ENCODE measurements at regions not wholly inside any gene's neighbourhood (a gene's known extent, or its start where the extent isn't known, plus 50 kb on each side); places are given as distances from the start of the nearest gene placed in this dataset.
"Not testable (repeated sequence)": the region's sequence is repeated elsewhere in the genome, so short reads cannot be mapped to it uniquely, and the experiment has no call there.

DNA sequence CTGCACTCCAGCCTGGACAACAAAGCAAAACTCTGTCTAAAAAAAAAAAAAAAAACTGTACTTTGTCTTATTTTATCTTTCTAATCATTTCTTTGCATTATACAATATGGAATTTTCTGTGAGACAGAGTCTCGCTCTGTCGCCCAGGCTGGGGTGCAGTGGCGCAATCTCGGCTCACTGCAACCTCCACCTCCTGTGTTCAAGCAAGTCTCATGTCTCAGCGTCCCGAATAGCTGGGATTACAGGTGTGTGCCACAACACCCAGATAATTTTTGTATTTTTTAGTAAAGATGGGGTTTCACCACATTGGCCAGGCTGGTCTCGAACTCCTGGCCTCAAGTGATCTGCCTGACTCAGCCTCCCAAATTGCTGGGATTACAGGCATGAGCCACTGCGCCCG lies 90.0 kb downstream of the MRPL14 start:
- DNase-seq (ENCODE audit: low read depth): not testable (repeated sequence)

- DNase-seq (ENCODE audit: low read depth): no peak
Observed at GRCh38 chr6:44036699-44037101, 90.6 kb downstream of the MRPL14 start.

DNA sequence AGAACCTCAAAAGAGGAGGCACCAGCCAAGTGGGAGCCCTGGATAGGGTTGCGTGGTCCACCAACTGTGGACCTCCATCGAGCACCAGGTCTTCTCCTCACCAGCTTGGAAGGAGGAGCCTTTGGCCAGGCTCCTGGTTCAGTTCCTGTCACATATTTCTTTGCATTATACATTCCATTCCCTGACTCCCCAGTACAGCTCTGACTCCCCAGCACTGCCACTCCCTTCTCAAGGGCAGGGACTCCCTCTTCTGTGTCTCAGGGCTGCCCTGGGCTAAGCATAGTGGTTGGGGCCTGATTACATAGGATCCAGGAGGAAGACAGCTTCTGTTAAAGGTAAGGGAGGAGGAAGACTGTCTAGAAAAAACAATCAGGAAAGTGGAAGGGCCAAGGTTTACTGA lies 91.1 kb downstream of the MRPL14 start:
- peak; percentile 59 for DNase-seq (ENCODE audit: low read depth)

DNA sequence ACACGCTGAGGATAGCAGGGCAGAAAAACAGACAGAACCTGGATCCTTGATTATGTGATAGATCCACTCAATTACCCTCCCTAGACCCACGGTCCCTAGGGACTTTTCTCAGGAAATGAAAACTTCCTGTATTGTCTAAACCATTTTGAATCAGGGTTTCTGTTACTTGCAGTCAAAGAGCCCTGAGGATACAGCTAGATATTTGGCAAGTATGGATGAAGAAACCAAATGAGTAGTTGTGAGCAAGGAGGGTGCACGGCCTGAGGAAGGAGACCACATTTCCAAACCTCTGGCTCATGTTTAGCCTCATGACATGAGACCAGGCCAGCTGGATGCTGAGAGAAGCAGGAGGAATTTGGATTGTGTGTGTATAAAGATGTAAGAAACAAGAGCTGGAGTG lies 91.6 kb downstream of the MRPL14 start:
- DNase-seq (ENCODE audit: low read depth): peak; percentile 57

GRCh38 chr6:44034931-44035345 lies 92.3 kb downstream of the MRPL14 start:
- DNase-seq (ENCODE audit: low read depth): peak; percentile 89

DNA sequence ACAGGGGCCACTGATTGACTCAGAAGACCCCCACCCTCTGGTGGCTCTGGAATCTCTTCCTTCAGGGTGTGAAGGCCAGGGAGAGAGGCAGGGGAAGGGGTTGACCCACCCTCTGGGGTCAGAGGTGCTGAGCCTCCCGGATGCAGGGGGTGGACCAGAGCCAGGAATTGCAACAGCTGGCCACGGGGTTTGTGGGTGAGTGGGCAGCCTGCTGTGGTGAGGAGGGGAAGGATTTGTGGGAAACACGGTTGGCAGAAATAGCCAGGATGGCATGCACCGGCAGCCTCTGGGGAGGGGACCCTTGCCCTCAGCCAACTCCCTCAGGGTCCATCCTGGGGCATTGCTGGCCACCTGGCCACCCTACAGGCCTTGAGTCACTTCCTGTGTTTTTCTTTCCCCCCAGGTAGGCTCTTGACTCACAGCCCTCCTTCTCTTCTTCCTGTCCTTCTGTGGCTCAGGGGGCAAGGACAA lies 92.8 kb downstream of the MRPL14 start:
- peak; percentile 92 for DNase-seq (ENCODE audit: low read depth)

DNA sequence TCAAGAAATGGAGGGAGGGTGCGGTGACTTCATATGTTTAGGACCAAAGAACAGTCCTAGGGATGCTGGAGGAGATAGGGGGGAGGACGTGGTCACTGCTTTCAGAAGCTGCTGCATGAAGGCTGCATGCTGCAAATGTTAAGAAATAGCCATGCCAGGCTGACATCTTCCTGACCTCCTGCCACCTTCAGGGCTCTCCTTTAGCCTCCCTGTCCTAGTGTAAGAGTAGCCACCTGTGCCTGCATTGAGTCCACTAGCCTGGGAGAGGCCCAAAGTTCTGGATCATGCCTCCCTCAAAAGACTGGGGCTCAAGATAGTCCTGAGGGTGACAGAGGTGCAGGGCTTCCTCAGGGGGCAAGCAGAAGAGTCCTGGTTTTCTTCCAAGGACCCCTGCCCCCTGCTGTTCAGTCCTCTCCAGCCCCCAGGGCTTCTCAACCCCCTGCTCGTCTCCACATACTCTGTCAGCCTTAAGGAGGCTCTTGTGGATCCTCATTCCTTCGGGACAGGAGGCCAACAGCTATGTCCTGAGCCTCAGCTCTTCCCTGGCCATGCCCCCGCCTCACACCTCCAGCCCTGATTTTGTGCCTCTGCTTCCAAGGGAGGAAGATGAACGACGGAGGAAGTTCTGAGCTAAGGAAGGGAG lies 96.3 kb downstream of the MRPL14 start:
- no peak for DNase-seq (ENCODE audit: low read depth)

- peak; percentile 42 for DNase-seq (ENCODE audit: low read depth)
Observed at GRCh38 chr6:44029444-44030185, 97.6 kb downstream of the MRPL14 start.

DNA sequence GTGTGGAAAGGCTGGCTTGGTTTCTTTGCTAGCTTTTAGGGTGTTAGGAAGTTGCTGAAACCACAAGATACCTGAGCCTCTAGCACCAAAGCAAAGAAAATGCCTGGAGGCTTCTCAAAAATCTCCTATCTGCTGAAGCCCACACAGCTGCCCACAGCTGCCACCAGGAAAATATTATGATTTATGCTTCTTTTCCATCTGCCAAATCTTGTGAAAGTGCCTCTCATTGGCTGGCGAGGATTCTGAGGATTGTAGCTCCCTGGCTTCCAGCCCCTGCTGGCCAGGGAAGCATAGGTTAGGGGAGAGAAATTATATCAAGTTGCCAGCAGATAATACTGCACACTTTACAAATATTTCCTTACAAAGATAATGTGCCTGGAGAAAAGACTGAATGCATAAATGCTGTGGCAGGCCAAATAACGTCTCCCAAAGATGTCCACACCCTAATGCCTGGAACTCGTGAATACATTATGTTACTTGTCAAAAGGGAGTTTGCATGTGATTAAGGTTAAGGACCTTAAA lies 98.4 kb downstream of the MRPL14 start:
- peak; percentile 77 for DNase-seq (ENCODE audit: low read depth)

- peak; percentile 71 for DNase-seq (ENCODE audit: low read depth)
Observed at GRCh38 chr6:44025226-44025625, 102.0 kb downstream of the MRPL14 start.

DNA sequence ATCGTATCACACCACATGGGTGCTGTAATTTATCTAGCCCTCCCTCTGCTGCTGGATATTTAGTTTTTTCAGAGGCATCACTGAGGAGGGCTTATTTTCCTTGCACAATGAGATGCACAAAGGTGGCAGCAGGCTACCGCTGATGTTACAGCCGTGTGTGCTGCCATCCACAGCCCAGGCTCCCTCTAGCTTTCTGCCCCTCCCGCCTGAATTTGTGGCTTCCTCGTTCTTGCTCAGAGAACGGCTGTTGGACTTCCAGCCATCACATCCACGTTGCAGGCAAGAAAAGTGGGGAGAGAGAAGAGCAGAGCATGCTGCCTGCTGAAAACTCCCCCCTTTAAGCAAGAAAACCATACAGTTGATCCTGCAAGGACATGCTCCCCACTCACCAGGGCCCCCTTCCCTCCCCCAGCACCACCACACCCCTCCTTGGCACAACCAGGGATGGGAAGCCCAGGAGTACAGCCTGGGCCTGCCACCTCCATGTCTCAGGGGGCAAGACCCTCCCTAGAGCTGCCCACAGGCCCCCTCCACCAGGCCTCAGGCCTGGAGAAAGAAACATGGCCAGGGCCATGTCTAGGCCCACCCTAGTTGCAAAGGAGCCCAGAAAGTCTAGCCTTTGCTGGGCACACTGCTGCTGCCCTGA lies 102.6 kb downstream of the MRPL14 start:
- peak; percentile 82 for DNase-seq (ENCODE audit: low read depth)

DNA sequence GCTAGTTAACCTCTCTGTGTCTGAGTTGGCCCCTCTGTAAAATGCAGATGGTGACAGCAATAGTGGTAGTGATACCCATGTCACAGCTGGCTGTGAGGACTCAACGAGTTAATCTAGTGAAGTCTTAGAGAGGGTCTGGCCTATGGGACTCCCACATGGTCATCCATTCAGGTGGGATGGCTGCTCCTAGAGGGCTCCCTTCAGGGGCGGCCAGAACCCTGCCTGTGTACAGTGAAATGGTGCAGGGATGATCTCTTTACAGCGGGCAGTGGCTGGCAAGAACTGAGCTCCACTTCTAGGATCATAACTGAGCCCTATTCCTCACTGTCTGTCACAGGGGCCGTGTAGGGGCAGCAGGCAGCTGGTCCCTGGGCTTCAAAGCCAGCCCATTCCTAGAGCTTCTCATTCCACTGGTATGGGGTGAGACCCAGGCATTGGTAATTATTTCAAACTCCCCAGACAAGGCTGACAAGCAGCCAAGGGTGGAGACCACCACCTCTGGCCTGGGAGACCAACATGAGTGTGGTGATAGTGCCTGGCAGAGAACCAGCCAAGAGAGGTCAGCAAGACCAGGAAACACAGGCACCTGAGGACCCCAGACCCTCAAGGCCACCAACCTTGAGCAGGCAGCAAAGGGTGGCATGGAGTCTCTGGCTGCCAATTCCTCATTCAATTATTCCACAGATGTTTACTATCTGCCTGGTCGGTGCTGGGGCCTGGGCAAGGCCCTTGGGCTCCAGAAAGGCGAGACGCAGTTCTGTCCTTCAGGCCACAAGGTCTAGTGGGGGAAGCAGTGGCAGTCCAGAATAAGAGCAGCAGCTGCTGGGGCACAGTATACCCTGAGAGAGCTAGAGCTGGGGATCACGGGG lies 103.4 kb downstream of the MRPL14 start:
- DNase-seq (ENCODE audit: low read depth): no peak

DNA sequence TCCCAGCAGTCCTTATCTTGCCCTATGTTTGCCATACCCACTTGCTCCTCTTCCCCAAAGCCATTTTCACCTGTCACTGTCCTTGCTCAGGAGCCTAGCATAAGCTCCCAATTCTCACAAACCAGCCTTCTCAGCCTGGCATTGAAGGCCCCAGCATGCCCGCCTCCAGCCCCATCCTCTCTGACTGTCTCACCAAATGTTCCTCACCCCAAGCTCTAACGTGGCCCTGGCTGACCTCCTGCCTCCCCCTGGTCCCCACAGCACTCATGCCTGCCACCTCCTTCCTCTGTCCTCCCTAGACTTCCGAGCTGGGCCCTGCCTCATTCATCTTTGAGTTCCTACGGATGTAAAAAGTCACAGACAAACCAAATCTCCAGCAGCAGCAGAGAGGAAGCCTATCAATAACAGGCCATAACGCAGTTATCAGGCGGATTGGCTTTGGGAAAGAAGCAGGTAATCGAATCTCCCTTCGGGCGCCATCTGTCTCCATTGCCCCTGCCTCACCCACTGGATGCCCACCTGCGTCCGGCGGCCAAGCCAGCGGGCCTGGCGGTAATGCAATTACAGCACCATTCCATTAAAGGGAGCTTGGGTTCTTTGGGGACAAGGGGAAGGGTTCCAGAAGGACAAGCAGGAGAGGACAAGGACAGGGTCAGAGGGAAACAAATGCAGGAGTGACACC lies 104.4 kb downstream of the MRPL14 start:
- no peak for DNase-seq (ENCODE audit: low read depth)

DNA sequence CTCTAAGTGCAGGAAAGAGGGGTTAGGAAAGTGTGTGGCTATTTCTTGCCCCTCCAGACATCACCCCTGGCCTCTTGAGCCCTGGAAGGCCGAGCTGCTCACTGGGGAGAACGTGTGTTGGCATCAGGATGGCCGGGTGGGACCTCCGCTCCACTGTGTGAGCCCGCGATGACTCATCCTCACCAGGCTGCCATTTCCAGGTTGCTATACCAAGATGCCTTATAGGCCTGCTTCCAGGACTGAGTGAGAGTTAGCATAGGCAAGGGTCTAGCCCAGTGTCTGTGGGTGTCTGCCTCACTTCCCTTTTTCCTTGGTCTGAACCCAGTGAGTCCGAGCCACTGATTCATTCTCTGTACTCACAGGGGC lies 105.0 kb downstream of the MRPL14 start:
- peak; percentile 80 for DNase-seq (ENCODE audit: low read depth)

GRCh38 chr6:44021589-44022295 lies 105.5 kb downstream of the MRPL14 start:
- no peak for DNase-seq (ENCODE audit: low read depth)

- no peak for DNase-seq (ENCODE audit: low read depth)
Observed at GRCh38 chr6:44020664-44021425, 106.4 kb downstream of the MRPL14 start.

- no peak for DNase-seq (ENCODE audit: low read depth)
Observed at GRCh38 chr6:44020148-44020547, 107.1 kb downstream of the MRPL14 start.

GRCh38 chr6:44017307-44017706 lies 109.9 kb downstream of the MRPL14 start:
- not testable (repeated sequence) for DNase-seq (ENCODE audit: low read depth)

DNA sequence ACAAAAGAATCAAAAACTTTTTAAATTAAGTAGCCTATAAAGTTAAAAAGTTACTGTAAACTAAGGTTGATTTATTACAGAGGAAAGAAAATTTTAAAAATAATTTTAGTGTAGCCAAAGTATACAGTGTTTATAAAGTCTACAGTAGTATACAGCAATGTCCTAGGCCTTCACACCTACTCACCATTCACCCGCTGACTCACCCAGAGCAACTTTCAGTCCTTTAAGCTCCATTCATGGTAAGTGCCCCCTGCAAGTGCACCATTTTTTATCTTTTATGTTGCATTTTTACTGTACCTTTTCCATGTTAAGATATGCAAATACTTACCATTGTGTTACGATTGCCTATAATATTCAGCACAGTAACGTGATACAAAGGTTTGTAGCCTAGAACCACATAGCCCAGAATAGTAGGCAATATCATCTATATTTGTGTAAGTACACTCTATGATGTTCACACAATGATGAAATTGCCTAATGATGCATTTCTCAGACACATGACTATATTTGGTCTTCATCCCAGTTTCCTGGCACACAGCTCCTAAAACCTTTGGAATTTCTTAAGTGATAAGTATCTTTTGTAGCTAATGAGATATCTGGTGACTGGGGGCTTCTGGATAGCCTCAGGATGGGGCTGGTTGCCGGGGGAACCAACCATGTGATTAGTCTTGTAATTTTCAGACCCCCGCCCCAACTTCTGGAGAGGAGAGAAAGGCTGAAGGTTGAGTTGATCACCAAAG lies 111.0 kb downstream of the MRPL14 start:
- DNase-seq (ENCODE audit: low read depth): peak; percentile 56

All from M059J (cell line).